CD4-positive, alpha-beta T cell treated with Interleukin-15 for 1 hour (primary cell): ENCODE measurements at regions not wholly inside any gene's neighbourhood (a gene's known extent, or its start where the extent isn't known, plus 50 kb on each side); places are given as distances from the start of the nearest gene placed in this dataset.

Experiments
- DNase-seq: peaks from one replicate; pipeline ENCODE4 v3.0.0-alpha.2; 2020

- DNase-seq: no peak
Observed at GRCh38 chr18:55034742-55035141, 75.5 kb upstream of the CCDC68 start.

GRCh38 chr18:55031979-55032378, 72.7 kb upstream of the CCDC68 start:
- no peak for DNase-seq

- no peak for DNase-seq
Observed at GRCh38 chr18:55031576-55031975, 72.3 kb upstream of the CCDC68 start.

DNA sequence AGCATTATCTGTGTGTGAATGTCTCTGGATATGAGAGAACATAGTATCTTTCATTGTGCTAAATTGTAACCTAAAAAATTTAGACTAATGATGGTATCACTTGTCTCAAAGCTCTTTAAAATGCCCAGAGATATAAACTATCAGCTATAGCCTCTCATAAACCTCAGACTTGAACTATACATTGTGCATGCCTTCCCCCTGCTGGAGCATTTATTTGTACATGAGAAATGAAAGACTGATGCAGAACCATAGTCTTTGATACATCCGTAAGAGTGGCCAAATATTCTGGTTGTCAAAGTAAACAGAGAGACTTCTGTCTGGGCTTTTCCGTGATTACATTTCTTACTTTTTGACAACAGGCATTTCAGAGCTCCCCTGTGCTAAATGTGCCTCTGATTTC, 71.9 kb upstream of the CCDC68 start:
- no peak for DNase-seq

DNA sequence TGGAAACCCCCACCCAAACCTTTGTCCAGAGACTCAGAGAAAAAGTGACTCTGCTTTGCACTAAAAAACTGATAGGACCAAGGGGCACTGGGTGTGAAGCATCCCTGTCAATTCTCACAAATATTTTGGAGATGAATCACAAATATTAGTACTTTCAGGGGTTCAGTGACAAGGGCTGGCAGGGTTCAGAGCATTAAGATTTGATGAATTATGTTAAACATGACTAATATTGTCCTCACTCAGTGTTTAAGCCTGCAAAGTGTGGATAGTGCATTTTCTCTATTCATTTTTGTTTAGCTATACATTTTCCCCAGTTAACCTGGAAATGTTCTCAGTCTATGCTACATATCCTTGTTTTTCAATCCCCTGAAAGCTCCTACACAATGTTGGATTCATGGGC, 65.3 kb upstream of the CCDC68 start:
- DNase-seq: no peak

DNA sequence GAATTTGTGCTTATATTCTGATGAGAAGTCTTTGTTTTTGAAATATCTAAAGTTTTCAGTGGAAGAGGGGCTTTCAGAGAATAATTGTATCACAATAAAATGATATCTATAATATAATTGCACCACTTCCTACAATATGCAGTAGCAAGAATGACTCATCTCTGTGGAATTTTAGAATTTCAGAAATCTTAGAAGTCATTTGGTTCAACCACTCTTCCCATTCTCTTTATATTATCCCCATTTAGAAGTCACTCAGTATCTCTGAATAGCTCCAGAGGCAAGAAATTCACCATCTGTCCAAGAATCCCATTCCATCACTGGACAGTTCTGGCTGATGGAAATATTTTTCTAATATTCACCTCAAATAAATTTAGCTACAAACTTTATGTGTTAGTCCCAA, 59.3 kb upstream of the CCDC68 start:
- DNase-seq: no peak

- DNase-seq: no peak
Observed at GRCh38 chr18:55014095-55014494, 54.8 kb upstream of the CCDC68 start.

DNA sequence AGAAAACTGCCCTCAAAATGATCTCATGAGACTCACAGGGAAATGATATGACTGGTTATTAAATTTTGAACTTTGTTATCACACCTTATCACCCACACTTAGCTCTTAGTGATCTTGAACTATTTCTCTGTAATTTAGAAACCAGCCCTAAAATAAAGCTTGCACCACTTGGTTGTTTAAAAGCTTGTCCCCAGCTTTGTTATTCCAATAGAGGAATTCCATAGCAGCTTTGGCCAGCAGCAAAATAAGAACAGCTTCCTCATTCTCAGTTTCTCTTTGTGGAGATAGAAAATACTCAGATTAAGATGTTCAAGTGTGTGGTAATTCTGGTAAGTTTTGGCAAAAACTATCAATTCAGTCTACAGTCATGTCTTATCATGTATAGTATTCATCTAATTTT, 54.4 kb upstream of the CCDC68 start:
- DNase-seq: no peak

- DNase-seq: no peak
Observed at GRCh38 chr18:55013086-55013485, 53.8 kb upstream of the CCDC68 start.

GRCh38 chr18:55012008-55012407, 52.7 kb upstream of the CCDC68 start:
- DNase-seq: no peak
